ENCODE measurements at regions not wholly inside any gene's neighbourhood (a gene's known extent, or its start where the extent isn't known, plus 50 kb on each side); places are given as distances from the start of the nearest gene placed in this dataset.

GRCh38 chr16:79687249-79688130 is 87.0 kb upstream of the MAF start:
- Histone ChIP-seq H3K4me3 (no peak overlapping the region), H3K4me2 (no peak overlapping the region), H3K79me2 (ENCODE audit: low read depth) (no peaks in the 10 kb centered on the region), H3K27ac (no peak overlapping the region), H3K4me1 (replicated peaks; ENCODE audit: insufficient read depth) (no peaks in the 10 kb centered on the region), H2AFZ (no peak overlapping the region), H3K27me3 (ENCODE audit: insufficient read depth, low read depth) (0 out of 2 replicates have a peak, but pooled peaks cover 4% of the 10 kb centered on the region), H3K9me3 (ENCODE audit: insufficient read depth, low read depth) (no peaks in the 10 kb centered on the region), H3F3A (ENCODE audit: insufficient read depth, low read depth) (no peaks in the 10 kb centered on the region), H3K9me2 (ENCODE audit: insufficient read depth) (no peaks in the 10 kb centered on the region), H3K36me3 (ENCODE audit: low read depth) (no peaks in the 10 kb centered on the region), H4K20me1 (ENCODE audit: insufficient read depth) (no peaks in the 10 kb centered on the region)
- intact Hi-C loops (cut with micrococcal nuclease; ENCODE audit: unreplicated experiment): no loop called here
- ChIA-PET POLR2A (ENCODE audit: unreplicated experiment) (no interaction called here), CTCF (no interaction called here)
- DNase-seq: no peak
- no peak for TF ChIP-seq EZH2 (IDR thresholded peaks at IDR 0.05; ENCODE audit: low read depth)
- TF ChIP-seq, protein P1, sequence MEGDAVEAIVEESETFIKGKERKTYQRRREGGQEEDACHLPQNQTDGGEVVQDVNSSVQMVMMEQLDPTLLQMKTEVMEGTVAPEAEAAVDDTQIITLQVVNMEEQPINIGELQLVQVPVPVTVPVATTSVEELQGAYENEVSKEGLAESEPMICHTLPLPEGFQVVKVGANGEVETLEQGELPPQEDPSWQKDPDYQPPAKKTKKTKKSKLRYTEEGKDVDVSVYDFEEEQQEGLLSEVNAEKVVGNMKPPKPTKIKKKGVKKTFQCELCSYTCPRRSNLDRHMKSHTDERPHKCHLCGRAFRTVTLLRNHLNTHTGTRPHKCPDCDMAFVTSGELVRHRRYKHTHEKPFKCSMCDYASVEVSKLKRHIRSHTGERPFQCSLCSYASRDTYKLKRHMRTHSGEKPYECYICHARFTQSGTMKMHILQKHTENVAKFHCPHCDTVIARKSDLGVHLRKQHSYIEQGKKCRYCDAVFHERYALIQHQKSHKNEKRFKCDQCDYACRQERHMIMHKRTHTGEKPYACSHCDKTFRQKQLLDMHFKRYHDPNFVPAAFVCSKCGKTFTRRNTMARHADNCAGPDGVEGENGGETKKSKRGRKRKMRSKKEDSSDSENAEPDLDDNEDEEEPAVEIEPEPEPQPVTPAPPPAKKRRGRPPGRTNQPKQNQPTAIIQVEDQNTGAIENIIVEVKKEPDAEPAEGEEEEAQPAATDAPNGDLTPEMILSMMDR (conservative IDR thresholded peaks at IDR 0.05): no peak
- BruUV-seq (replicated peaks): no TSS peak

- ChIA-PET CTCF (no interaction called here), POLR2A (ENCODE audit: unreplicated experiment) (no interaction called here)
- H3K36me3 ChIP-seq (ENCODE audit: low read depth): no peaks in the 10 kb centered on the region
- H3K4me1 ChIP-seq (replicated peaks; ENCODE audit: insufficient read depth): no peaks in the 10 kb centered on the region
- no peaks in the 10 kb centered on the region for H3F3A ChIP-seq (ENCODE audit: insufficient read depth, low read depth)
- no peaks in the 10 kb centered on the region for H3K9me3 ChIP-seq (ENCODE audit: insufficient read depth, low read depth)
- intact Hi-C loops (cut with micrococcal nuclease; ENCODE audit: unreplicated experiment): no loop called here
- no peaks in the 10 kb centered on the region for H3K79me2 ChIP-seq (ENCODE audit: low read depth)
- H3K9me2 ChIP-seq (ENCODE audit: insufficient read depth): no peaks in the 10 kb centered on the region
- no peak overlapping the region for H2AFZ ChIP-seq
- no peak for DNase-seq
- H4K20me1 ChIP-seq (ENCODE audit: insufficient read depth): no peaks in the 10 kb centered on the region
- 0 out of 2 replicates have a peak, but pooled peaks cover 7% of the 10 kb centered on the region for H3K27me3 ChIP-seq (ENCODE audit: insufficient read depth, low read depth)
- no peak overlapping the region for H3K27ac ChIP-seq
- TF ChIP-seq, protein P1 (conservative IDR thresholded peaks at IDR 0.05): no peak
- no peak for TF ChIP-seq EZH2 (IDR thresholded peaks at IDR 0.05; ENCODE audit: low read depth)
- no TSS peak for BruUV-seq (replicated peaks)
- H3K4me3 ChIP-seq: no peak overlapping the region
- H3K4me2 ChIP-seq: no peak overlapping the region
Observed at GRCh38 chr16:79685871-79686270, 85.3 kb upstream of the MAF start.

- Histone ChIP-seq H3K27ac (no peak overlapping the region), H3K4me2 (no peak overlapping the region), H3K4me3 (no peak overlapping the region), H3K36me3 (ENCODE audit: low read depth) (no peaks in the 10 kb centered on the region), H3K9me3 (ENCODE audit: insufficient read depth, low read depth) (no peaks in the 10 kb centered on the region), H2AFZ (no peak overlapping the region), H4K20me1 (ENCODE audit: insufficient read depth) (no peaks in the 10 kb centered on the region), H3F3A (ENCODE audit: insufficient read depth, low read depth) (no peaks in the 10 kb centered on the region), H3K79me2 (ENCODE audit: low read depth) (no peaks in the 10 kb centered on the region), H3K27me3 (ENCODE audit: insufficient read depth, low read depth) (peaks cover 14% of the 10 kb centered on the region; the same call in 1 of the 2 replicates), H3K4me1 (replicated peaks; ENCODE audit: insufficient read depth) (no peaks in the 10 kb centered on the region), H3K9me2 (ENCODE audit: insufficient read depth) (no peaks in the 10 kb centered on the region)
- no TSS peak for BruUV-seq (replicated peaks)
- POLR2A ChIA-PET (ENCODE audit: unreplicated experiment): no interaction called here
- no peak for DNase-seq
- intact Hi-C loops (cut with micrococcal nuclease; ENCODE audit: unreplicated experiment): no loop called here
- TF ChIP-seq EZH2 (IDR thresholded peaks at IDR 0.05; ENCODE audit: low read depth): no peak
- TF ChIP-seq, protein P1 (conservative IDR thresholded peaks at IDR 0.05): no peak
- CTCF ChIA-PET: no interaction called here
Observed at GRCh38 chr16:79679334-79679733, 78.8 kb upstream of the MAF start.

Measured in PC-9 (cell line).